GM23338 (cell line): ENCODE measurements at regions not wholly inside any gene's neighbourhood (a gene's known extent, or its start where the extent isn't known, plus 50 kb on each side); places are given as distances from the start of the nearest gene placed in this dataset.

Experiments used
- JUNB ChIP-seq: IDR thresholded peaks from one replicate; pipeline ENCODE4 v1.6.1; 2016; ENCODE audit warnings: antibody characterized with exemption; ENCODE audit not compliant: unreplicated experiment
- ZNF331 ChIP-seq: fragments of 250-450 bp; sonication (Bioruptor Pico); IDR thresholded peaks from 2 replicates; pipeline ENCODE4 v1.5.0; 2020; ENCODE audit warnings: low read depth, mild to moderate bottlenecking, moderate library complexity

GRCh38 chr5:58392496-58392895 is 67.4 kb downstream of the PLK2 start:
- TF ChIP-seq JUNB (no peak), ZNF331 (CRISPR knock-in tag) (no peak)
